A549 (cell line): ENCODE measurements at regions not wholly inside any gene's neighbourhood (a gene's known extent, or its start where the extent isn't known, plus 50 kb on each side); places are given as distances from the start of the nearest gene placed in this dataset.

Source experiments
- BHLHE40 ChIP-seq: IDR thresholded peaks from 2 replicates; pipeline ENCODE4 v1.6.1; 2012; ENCODE audit warnings: low read depth, low read length, inconsistent platforms
- CHD4 ChIP-seq: fragments of 200-600 bp; sonication (generic); IDR thresholded peaks from 2 replicates; pipeline ENCODE4 v1.6.1; 2016; ENCODE audit warnings: antibody characterized with exemption, mild to moderate bottlenecking, borderline replicate concordance
- EHF ChIP-seq: fragments of 250-450 bp; sonication (Bioruptor Pico); IDR thresholded peaks from 2 replicates; pipeline ENCODE4 v1.5.0; 2020; ENCODE audit warnings: mild to moderate bottlenecking
- HOXB13 ChIP-seq: fragments of 250-450 bp; sonication (Bioruptor Pico); IDR thresholded peaks from 2 replicates; pipeline ENCODE4 v1.5.0; 2020; ENCODE audit warnings: low read depth, mild to moderate bottlenecking, moderate library complexity
- JUNB ChIP-seq: fragments of >200 bp; sonication (Bioruptor Twin); formaldehyde crosslinking; IDR thresholded peaks from 2 replicates; pipeline ENCODE4 v1.6.1; 2016
- MAX ChIP-seq: IDR thresholded peaks from 2 replicates; pipeline ENCODE4 v1.6.1; 2012
- NFE2L2 ChIP-seq: fragments of 150-350 bp; conservative IDR thresholded peaks from 2 replicates; pipeline ENCODE4 v1.6.1; 2014; ENCODE audit warnings: low read length
- POLR2A ChIP-seq: IDR thresholded peaks from 2 replicates; pipeline ENCODE4 v1.6.1; 2012; ENCODE audit warnings: mild to moderate bottlenecking, low read length
- POLR2AphosphoS2 ChIP-seq: conservative IDR thresholded peaks from 2 replicates; pipeline ENCODE4 v1.6.1; 2012; ENCODE audit warnings: low read length, improper control_type of control experiment, inconsistent platforms
- RNF2 ChIP-seq: fragments of 200-600 bp; sonication (generic); IDR thresholded peaks from 2 replicates; pipeline ENCODE4 v1.6.1; 2016; ENCODE audit warnings: low read depth, mild to moderate bottlenecking, antibody characterized with exemption, moderate library complexity, borderline replicate concordance
- SMC3 ChIP-seq: fragments of >200 bp; sonication (Bioruptor Twin); formaldehyde crosslinking; IDR thresholded peaks from 3 replicates; pipeline ENCODE4 v1.6.1; 2018; ENCODE audit warnings: inconsistent platforms
- TF ChIP-seq, protein P1 (sequence below): fragments of >200 bp; sonication (Bioruptor Twin); formaldehyde crosslinking; IDR thresholded peaks from 3 replicates; pipeline ENCODE4 v1.5.1; 2016
- TF ChIP-seq, protein P2 (sequence below): fragments of 250-450 bp; sonication (Bioruptor Pico); IDR thresholded peaks from 2 replicates; pipeline ENCODE4 v1.5.0; 2021; ENCODE audit warnings: mild to moderate bottlenecking, moderate library complexity, borderline replicate concordance

DNA sequence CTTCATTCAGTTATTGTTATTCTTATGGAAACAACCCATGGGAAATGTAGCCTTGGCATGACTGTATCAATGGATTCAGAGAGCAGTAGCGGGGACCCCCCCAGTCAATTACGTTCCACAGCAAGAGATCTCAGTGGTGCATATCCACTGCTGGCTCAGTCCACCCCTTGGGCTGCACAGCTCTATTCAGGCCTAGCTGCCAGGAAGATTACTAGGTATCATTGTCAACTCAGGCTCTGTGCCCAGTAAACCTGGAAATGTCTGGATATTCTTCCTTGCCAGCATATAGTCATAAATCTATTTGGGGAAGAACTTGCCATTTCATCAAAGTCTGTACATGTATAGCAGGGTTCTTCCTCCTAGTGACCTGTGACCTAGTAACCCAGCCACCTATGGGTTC lies 128.1 kb upstream of the CCDC54 start:
- TF ChIP-seq HOXB13 (CRISPR knock-in tag): no peak
- no peak for TF ChIP-seq EHF
- TF ChIP-seq, protein P1, sequence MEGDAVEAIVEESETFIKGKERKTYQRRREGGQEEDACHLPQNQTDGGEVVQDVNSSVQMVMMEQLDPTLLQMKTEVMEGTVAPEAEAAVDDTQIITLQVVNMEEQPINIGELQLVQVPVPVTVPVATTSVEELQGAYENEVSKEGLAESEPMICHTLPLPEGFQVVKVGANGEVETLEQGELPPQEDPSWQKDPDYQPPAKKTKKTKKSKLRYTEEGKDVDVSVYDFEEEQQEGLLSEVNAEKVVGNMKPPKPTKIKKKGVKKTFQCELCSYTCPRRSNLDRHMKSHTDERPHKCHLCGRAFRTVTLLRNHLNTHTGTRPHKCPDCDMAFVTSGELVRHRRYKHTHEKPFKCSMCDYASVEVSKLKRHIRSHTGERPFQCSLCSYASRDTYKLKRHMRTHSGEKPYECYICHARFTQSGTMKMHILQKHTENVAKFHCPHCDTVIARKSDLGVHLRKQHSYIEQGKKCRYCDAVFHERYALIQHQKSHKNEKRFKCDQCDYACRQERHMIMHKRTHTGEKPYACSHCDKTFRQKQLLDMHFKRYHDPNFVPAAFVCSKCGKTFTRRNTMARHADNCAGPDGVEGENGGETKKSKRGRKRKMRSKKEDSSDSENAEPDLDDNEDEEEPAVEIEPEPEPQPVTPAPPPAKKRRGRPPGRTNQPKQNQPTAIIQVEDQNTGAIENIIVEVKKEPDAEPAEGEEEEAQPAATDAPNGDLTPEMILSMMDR: no peak
- no peak for TF ChIP-seq MAX
- no peak for TF ChIP-seq CHD4
- TF ChIP-seq NFE2L2: no peak
- no peak for TF ChIP-seq POLR2A
- TF ChIP-seq JUNB: no peak
- TF ChIP-seq POLR2AphosphoS2: no peak
- no peak for TF ChIP-seq RNF2
- TF ChIP-seq, protein P2, sequence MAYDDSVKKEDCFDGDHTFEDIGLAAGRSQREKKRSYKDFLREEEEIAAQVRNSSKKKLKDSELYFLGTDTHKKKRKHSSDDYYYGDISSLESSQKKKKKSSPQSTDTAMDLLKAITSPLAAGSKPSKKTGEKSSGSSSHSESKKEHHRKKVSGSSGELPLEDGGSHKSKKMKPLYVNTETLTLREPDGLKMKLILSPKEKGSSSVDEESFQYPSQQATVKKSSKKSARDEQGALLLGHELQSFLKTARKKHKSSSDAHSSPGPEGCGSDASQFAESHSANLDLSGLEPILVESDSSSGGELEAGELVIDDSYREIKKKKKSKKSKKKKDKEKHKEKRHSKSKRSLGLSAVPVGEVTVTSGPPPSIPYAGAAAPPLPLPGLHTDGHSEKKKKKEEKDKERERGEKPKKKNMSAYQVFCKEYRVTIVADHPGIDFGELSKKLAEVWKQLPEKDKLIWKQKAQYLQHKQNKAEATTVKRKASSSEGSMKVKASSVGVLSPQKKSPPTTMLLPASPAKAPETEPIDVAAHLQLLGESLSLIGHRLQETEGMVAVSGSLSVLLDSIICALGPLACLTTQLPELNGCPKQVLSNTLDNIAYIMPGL (CRISPR knock-in tag): no peak
- TF ChIP-seq SMC3: no peak
- no peak for TF ChIP-seq BHLHE40
